NCI-H187 (cell line): ENCODE measurements at regions not wholly inside any gene's neighbourhood (a gene's known extent, or its start where the extent isn't known, plus 50 kb on each side); places are given as distances from the start of the nearest gene placed in this dataset.

ENCODE experiments used
- DNase-seq, 2 experiments: peaks; one replicate each; lab custom pipeline; 2025; lab: John Stamatoyannopoulos, UW

GRCh38 chr6:169906688-169907418 lies 155.4 kb downstream of the ERMARD start:
- DNase-seq, result no peak

GRCh38 chr6:169906004-169906687 lies 154.7 kb downstream of the ERMARD start:
- DNase-seq, result no peak

- no peak for DNase-seq
Observed at GRCh38 chr6:169905041-169905807, 153.8 kb downstream of the ERMARD start.

DNA sequence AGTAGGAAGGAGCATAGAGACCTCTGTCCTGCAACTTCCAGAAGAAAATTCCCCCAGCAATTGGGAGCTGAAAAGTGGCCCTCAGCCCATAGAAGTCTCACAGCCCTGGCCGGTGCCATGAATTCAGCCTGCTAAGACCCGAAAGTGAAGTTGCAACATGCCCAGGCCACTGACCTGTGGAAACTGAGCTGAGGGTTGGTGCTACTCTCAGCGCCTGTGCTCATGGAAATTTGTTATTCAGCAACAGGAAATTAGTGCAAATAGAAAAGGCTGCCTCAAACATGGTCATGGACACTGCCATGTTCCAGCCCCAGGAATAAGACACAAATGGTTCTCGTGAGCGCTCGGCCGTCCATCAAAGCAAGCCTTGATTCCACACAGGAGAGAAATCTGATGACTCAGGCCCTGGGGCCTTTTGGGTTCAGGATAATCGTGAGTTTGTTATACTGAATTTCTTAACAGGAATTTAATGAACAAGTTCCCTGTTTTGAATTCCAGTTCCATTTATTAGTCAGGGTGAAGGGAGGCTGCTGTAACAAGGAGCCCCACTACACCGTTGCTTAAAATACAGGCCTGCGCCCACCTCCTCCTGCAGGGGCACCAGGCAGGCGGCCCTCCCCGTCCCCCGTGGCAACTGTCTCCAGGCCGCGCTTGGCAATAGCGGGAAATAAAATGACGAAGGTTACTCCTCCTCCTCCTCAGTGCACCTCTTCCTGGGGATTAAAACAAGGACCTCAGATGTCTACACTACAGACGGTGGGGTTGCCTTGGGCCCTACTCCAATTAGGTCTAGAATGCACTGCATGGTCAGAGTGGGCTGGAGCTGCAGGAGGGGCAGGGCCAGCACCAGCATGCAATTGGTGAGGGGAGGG lies 152.9 kb downstream of the ERMARD start:
- no peak for DNase-seq

DNA sequence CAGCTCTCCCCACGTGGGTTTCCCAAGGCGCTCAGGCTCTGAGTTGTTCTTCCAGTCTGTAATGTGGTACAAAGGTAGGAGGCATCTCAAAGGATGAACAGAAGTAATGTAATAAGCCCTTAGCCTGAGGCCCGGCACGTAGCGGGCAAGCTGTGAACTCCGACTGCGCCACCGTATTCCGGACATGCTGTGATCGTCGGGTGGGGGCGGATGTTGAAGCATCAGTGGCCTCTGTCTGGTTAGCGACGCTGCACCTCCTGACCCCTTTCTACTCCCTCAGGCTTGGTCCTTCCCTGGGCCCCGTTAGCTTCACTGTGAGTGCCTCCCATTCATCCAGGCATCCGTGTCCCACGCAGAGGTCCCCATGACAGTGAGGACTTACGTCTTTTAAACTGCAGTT lies 151.7 kb downstream of the ERMARD start:
- DNase-seq, result no peak

GRCh38 chr6:169902604-169903003 lies 151.2 kb downstream of the ERMARD start:
- DNase-seq, result no peak

GRCh38 chr6:169902070-169902469 lies 150.6 kb downstream of the ERMARD start:
- DNase-seq, result no peak

DNA sequence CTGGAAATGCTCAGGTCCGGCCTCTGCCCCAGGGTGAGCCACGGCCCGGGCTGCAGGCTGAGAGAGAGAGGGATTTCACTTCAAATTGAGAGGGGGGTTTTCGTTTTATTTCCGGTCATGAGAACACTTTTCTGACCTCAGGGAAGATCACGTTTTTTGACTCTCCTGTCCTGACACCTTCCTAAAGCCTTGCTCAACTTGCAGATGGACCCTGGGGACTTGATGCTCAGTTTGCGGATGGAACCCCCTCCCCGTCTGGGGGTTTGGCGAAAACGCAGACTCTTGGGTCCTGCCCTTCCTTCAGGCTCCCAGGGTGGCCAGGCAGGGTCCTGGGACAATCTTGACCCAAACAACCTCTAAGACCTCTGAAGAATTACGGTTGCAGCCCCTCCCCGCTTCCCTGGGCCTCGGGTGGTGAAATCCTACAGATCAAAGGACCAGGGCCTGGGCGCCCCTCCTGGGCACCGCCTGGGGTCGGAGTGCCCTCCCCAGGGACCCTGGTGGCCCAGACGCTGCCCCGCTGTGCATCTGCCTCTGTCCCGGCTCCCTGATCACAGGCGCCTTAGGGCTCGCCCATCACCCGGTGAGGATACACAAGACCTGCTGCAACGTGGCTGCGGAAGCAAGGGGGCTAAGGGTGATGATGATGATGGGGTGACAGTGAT lies 148.2 kb downstream of the ERMARD start:
- DNase-seq, result no peak

DNA sequence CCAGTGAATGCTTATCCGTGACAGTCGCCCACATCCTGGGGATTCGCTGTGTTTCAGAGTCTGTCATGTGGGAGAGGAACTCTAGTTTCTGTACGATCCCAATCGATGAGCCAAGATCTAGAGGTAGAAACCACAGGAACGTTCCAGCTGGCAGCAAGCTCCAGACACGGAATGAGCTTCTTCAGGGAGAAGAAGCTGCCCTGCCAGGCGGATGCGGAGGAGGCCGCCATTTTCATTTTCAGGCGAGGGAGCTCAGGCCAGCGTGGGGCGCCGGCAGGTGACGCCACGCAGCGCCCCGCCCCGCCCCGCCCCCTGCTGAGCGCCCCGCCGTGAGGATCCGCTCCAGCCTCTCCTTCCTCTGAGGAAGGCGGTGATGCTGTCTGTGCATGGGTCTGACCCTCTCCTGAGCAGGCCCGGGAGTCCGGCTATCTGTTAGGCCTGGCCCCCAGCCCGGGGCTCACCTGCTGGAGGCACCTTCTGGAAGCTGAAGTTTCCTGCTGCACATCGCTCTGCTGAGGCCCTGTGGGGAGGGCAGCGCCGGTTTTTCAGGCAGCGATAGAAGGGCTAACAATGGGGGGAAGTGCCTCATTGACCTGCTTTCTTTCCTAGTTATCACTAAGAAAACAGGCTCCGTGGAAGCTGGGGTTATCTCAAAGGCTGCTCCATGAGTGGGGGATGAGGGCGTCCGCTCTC lies 147.5 kb downstream of the ERMARD start:
- no peak for DNase-seq

DNA sequence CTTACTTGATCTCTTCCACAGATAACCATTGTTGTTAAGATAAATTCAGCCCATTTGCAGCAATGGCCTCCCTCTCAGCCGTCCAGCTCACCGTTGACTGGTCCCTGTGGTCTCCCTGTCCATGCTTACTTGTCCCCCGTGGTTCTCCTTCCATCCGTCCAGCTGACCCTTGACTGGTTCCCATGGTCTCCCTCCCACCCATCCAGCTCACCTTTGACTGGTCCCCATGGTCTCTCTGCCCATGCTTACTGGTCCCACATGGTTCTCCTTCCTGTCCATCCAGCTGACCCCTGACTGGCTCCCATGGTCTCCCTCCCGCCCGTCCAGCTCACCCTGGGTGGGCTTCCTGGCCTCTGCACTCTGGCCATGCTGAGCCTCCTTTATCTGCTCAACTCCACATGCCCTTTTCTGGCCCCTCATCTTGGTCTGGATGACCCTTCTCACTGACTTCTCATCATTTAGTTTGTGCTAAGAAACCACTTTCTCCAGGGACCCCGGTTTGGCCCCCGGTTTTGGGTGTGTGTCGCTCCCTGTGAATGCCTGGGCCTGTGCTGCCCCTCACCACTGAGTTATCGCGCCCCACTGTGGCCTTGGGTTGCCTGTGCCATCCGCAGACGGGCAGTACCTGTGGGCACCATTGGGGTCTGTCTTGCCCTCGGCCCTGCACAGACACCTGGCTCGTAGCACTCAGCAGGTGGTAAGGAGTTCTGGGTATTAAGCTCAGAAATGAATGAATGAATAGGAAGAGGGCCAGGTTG lies 146.4 kb downstream of the ERMARD start:
- no peak for DNase-seq

DNA sequence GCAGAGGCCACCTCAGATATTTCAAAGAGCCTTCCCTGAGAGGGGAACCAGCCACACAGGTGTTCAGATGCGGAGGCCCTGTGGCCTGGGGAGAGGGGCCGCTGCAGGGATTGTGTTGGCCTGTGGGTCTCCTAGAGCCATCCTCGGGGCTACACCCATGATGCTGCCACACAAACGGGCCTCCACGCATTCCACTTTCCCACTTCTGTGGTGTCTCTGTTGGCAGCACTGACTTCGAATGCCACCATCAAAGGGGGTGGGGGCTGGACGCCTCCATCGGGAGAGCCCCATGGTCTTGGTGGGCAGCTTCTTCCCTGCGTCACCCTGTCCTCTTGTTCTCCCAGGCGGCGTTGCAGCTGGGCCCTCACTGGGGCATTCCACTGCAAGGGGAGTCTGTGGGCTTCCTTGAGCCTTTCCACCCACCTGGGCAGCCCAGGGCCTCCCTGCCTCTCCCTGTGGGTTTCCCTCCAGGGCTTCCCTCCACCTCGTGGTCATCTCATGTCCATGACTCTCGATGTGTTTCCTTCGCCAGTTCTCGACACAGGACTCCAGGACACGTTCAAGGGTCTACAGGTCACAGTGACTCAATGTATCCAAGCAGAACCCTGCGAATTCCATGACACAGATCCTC lies 145.5 kb downstream of the ERMARD start:
- DNase-seq, result no peak

- DNase-seq, result no peak
Observed at GRCh38 chr6:169895926-169896761, 144.7 kb downstream of the ERMARD start.

DNA sequence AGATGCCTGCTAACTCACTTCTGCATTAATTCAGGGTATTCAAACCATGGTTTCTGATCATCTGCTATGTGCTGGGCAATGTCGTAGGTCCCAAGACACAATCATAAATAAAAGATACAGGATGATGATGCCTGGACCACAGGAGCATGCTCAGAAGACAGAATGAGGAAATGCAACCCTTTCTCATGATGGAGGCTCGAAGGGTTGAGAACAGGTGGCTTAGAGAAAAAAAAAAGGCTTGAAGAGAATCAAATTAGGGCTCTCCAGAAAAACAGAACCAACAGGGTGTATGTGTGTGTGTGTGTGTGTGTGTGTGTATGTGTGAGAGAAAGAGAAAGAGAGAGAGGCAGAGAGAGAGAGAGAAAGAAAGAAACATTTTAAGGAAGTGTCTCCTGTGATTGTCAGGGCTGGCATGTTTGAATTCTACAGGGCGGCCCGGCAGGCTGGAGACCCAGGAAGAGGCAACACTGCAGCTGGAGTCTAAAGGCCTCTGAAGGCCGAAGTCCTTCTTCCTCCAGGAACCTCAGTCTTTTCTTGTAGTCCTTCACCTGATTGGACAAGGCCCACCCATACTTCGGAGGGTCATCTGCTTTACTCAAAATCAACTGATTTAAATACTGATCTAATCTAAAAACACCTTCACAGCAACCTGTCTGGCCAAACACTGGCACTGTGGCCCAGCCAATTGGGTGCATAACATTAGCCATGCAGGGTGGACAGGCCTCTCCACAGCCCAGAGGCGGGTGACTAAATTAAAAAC lies 143.8 kb downstream of the ERMARD start:
- no peak for DNase-seq

- no peak for DNase-seq
Observed at GRCh38 chr6:169894377-169894960, 143.0 kb downstream of the ERMARD start.

GRCh38 chr6:169893624-169894023 lies 142.2 kb downstream of the ERMARD start:
- no peak for DNase-seq

DNA sequence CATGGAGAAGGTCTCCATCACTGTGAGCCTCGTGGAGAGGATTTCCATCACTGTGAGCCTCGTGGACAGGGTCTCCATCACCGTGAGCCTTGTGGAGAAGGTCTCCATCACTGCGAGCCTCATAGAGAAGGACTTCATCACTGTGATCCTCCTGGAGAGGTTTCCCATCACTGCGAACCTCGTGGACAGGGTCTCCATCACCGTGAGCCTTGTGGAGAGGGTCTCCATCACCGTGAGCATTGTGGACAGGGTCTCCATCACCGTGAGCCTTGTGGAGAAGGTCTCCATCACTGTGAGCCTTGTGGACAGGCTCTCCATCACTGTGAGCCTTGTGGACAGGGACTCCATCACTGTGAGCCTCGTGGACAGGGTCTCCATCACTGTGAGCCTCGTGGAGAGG lies 140.4 kb downstream of the ERMARD start:
- DNase-seq, result no peak

DNA sequence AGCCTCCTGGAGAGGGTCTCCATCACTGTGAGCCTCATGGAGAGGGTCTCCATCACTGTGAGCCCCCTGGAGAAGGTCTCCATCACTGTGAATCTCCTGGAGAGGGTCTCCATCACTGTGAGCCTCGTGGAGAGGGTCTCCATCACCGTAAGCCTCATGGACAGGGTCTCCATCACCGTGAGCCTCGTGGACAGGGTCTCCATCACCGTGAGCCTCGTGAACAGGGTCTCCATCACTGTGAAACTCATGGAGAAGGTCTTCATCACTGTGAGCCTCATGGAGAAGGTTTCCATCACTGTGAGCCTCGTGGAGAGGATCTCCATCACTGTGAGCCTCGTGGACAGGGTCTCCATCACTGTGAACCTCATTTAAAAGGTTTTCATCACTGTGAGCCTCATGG lies 140.0 kb downstream of the ERMARD start:
- no peak for DNase-seq

GRCh38 chr6:169890901-169891300 lies 139.5 kb downstream of the ERMARD start:
- no peak for DNase-seq
